B cell (primary cell): ENCODE measurements at regions not wholly inside any gene's neighbourhood (a gene's known extent, or its start where the extent isn't known, plus 50 kb on each side); places are given as distances from the start of the nearest gene placed in this dataset.

Experiments used
- ATAC-seq: fragments of 200-7000 bp; cut with Tn5 transposase; one replicate; pipeline ENCODE4 v1.10.0; 2021; ENCODE audit warnings: low read depth, mild to moderate bottlenecking, moderate number of reproducible peaks, moderate library complexity
- CTCF ChIA-PET: fragments of 350-600 bp; sonication (Branson Sonifier 250); formaldehyde crosslinking; loops from one replicate; lab custom pipeline; 2021; ENCODE audit warnings: antibody characterized with exemption, inconsistent platforms; lab: Charles Lee
- POLR2A ChIA-PET: fragments of 350-600 bp; sonication (Branson Sonifier 250); formaldehyde crosslinking; loops from one replicate; lab custom pipeline; 2021; ENCODE audit warnings: antibody characterized with exemption; lab: Charles Lee
- DNase-seq: peaks from one replicate; pipeline ENCODE4 v3.0.0; 2013
- H2AFZ ChIP-seq: 2 replicates; pipeline ENCODE4 v1.6.1; 2012; ENCODE audit warnings: mild to moderate bottlenecking, low read depth, low read length; ENCODE audit not compliant: insufficient read depth, poor library complexity, severe bottlenecking
- H3K27ac ChIP-seq, 2 donors: 1 replicate in 1 of 2; 2 replicates in 1 of 2; pipeline ENCODE4 v1.5.1; 2012 to 2013; ENCODE audit warnings: low read length in 2 of 2, mild to moderate bottlenecking in 2 of 2, moderate library complexity in 1 of 2
- H3K27me3 ChIP-seq, 4 experiments: fragments of 200-600 bp in 1 of 4; sonication (generic) in 1 of 4; replicated peaks in 1 of 4; 1 replicate in 2 of 4; 2 replicates in 2 of 4; pipeline versions ENCODE4 v1.6.1 to v1.7.0; 2013 to 2016; ENCODE audit warnings: low read length in 3 of 4, mild to moderate bottlenecking in 2 of 4, mixed read lengths in 1 of 4, moderate library complexity in 1 of 4; ENCODE audit not compliant: insufficient read depth in 4 of 4, control insufficient read depth in 3 of 4; ENCODE audit errors: control extremely low read depth in 1 of 4
- H3K36me3 ChIP-seq, 2 experiments: replicated peaks in 1 of 2; 1 replicate in 1 of 2; 2 replicates in 1 of 2; pipeline versions ENCODE4 v1.6.1 to v1.7.1; 2013; ENCODE audit warnings: low read length in 1 of 2; ENCODE audit not compliant: insufficient read depth in 2 of 2, control insufficient read depth in 1 of 2; ENCODE audit errors: control extremely low read depth in 1 of 2, extremely low read depth in 1 of 2
- H3K4me1 ChIP-seq, 2 donors: fragments of 200-600 bp in 1 of 2; sonication (generic) in 1 of 2; 1 replicate in 1 of 2; 2 replicates in 1 of 2; pipeline versions ENCODE4 v1.5.1 to v1.6.1; 2013 to 2017; ENCODE audit warnings: low read length in 2 of 2; ENCODE audit not compliant: control insufficient read depth in 2 of 2, insufficient read depth in 2 of 2
- H3K4me2 ChIP-seq: replicated peaks from 2 replicates; pipeline ENCODE3; 2012; ENCODE audit warnings: mild to moderate bottlenecking, low read depth, low read length; ENCODE audit not compliant: poor library complexity, severe bottlenecking
- H3K4me3 ChIP-seq, 5 experiments: fragments of 200-600 bp in 1 of 5; sonication (generic) in 1 of 5; 1 replicate in 3 of 5; 2 replicates in 2 of 5; pipeline versions ENCODE4 v1.5.1 to v1.7.0; 2011 to 2016; ENCODE audit warnings: low read length in 4 of 5, mild to moderate bottlenecking in 4 of 5, low read depth in 2 of 5, control low read depth in 1 of 5, moderate library complexity in 1 of 5; ENCODE audit not compliant: insufficient read depth in 1 of 5; ENCODE audit errors: control extremely low read depth in 1 of 5, extremely low read depth in 1 of 5
- H3K79me2 ChIP-seq: fragments of 200-600 bp; sonication (generic); one replicate; pipeline ENCODE4 v1.6.0; 2016; ENCODE audit warnings: low read length; ENCODE audit not compliant: control insufficient read depth, insufficient read depth
- H3K9ac ChIP-seq: fragments of 200-600 bp; sonication (generic); 2 replicates; pipeline ENCODE4 v1.6.1; 2017; ENCODE audit warnings: mild to moderate bottlenecking, low read length, moderate library complexity
- H3K9me3 ChIP-seq, 3 donors: one replicate each; pipeline versions ENCODE4 v1.6.1 to v1.7.1; 2013; ENCODE audit warnings: low read length in 2 of 3; ENCODE audit not compliant: control insufficient read depth in 2 of 3, insufficient read depth in 1 of 3; ENCODE audit errors: control extremely low read depth in 1 of 3
- H4K20me1 ChIP-seq: 2 replicates; pipeline ENCODE4 v1.6.0; 2012; ENCODE audit warnings: mild to moderate bottlenecking, low read length; ENCODE audit not compliant: insufficient read depth, control insufficient read depth, poor library complexity, severe bottlenecking
- H3K27ac Mint-ChIP-seq: one replicate; pipeline ENCODE4 v1.8.0; 2021; ENCODE audit warnings: mixed read lengths
- H3K27me3 Mint-ChIP-seq: one replicate; pipeline ENCODE4 v1.8.0; 2021; ENCODE audit warnings: mixed read lengths
- H3K4me1 Mint-ChIP-seq: one replicate; pipeline ENCODE4 v1.8.0; 2021; ENCODE audit warnings: mixed read lengths
- H3K4me3 Mint-ChIP-seq: one replicate; pipeline ENCODE4 v1.8.0; 2021; ENCODE audit warnings: mixed read lengths
- H3K9me3 Mint-ChIP-seq: one replicate; pipeline ENCODE4 v1.8.0; 2022; ENCODE audit warnings: mixed read lengths; ENCODE audit not compliant: insufficient read depth
- EZH2 ChIP-seq: IDR thresholded peaks from 2 replicates; pipeline ENCODE4 v1.6.1; 2012; ENCODE audit warnings: borderline replicate concordance, low read depth, mild to moderate bottlenecking, moderate library complexity, low read length; ENCODE audit not compliant: insufficient read depth, poor library complexity, severe bottlenecking
- WGBS: methylation state at CpG from one replicate; pipeline ENCODE4 v1.1.5; 2013; ENCODE audit warnings: missing lambda C conversion rate; ENCODE audit not compliant: insufficient coverage; 5-methylcytosine and 5-hydroxymethylcytosine counted together
- intact Hi-C: fragments of 100-400 bp; cut with micrococcal nuclease; formaldehyde crosslinking; loops from one replicate; pipeline ENCODE4 v1.10.0; 2022
- TF ChIP-seq, protein P1 (sequence below): fragments of 200-600 bp; IDR thresholded peaks from one replicate; pipeline ENCODE4 v1.8.0; 2022; ENCODE audit warnings: antibody characterized with exemption, mild to moderate bottlenecking

DNA sequence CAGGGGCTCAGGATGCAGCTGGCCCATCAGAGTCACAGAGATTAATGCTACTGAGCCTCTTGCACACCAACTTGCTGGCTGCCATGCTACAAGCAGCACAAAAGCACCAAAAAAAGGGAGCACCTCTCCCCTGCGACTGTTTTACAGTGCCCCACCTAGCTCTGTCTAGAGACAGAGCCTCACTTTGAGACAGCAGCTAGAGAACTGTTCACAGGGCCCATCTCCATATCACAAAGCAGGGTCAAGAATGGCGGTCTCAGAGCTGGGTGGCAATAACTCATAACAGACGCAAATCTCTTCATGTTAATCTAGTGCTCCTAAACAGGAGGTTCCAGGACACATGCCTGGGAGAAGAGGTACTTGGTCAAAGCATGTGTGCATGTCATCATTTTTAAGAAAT, 953.0 kb downstream of the DCDC2C start:
- Histone ChIP-seq H3K79me2 (no peaks in the 10 kb centered on the region), H2AFZ (no peak overlapping the region), H3K36me3 (no peaks in the 10 kb centered on the region), H3K4me2 (no peak overlapping the region), H3K9me3 (peaks cover 0 to 9% (median 0%) of the 10 kb centered on the region in 3 donors), H3K9ac (no peak overlapping the region), H3K27me3 (no peaks in the 10 kb centered on the region), H3K27ac (no peak overlapping the region), H3K4me3 (no peak overlapping the region), H4K20me1 (no peaks in the 10 kb centered on the region), H3K4me1 (no peaks in the 10 kb centered on the region)
- H3K27ac Mint-ChIP-seq, result no peak overlapping the region
- no peaks in the 10 kb centered on the region for H3K4me1 Mint-ChIP-seq
- no peaks in the 10 kb centered on the region for H3K27me3 Mint-ChIP-seq
- DNase-seq, result no peak
- intact Hi-C loops, result no loop called here
- ChIA-PET POLR2A (no interaction called here), CTCF (no interaction called here)
- WGBS, result 96% methylated on average over 3 of the region's 3 CpGs
- H3K4me3 Mint-ChIP-seq, result no peak overlapping the region
- TF ChIP-seq, protein P1, sequence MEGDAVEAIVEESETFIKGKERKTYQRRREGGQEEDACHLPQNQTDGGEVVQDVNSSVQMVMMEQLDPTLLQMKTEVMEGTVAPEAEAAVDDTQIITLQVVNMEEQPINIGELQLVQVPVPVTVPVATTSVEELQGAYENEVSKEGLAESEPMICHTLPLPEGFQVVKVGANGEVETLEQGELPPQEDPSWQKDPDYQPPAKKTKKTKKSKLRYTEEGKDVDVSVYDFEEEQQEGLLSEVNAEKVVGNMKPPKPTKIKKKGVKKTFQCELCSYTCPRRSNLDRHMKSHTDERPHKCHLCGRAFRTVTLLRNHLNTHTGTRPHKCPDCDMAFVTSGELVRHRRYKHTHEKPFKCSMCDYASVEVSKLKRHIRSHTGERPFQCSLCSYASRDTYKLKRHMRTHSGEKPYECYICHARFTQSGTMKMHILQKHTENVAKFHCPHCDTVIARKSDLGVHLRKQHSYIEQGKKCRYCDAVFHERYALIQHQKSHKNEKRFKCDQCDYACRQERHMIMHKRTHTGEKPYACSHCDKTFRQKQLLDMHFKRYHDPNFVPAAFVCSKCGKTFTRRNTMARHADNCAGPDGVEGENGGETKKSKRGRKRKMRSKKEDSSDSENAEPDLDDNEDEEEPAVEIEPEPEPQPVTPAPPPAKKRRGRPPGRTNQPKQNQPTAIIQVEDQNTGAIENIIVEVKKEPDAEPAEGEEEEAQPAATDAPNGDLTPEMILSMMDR, result no peak
- TF ChIP-seq EZH2, result no peak
- ATAC-seq, result no peak
- peaks cover 10% of the 10 kb centered on the region for H3K9me3 Mint-ChIP-seq

- H3K27me3 Mint-ChIP-seq, result no peaks in the 10 kb centered on the region
- intact Hi-C loops, result no loop called here
- H3K4me2 ChIP-seq, result no peak overlapping the region
These were observed 958.9 kb downstream of the DCDC2C start for GRCh38 chr2:4662161-4662779.

More at GRCh38 chr2:4662161-4662779, 958.9 kb downstream of the DCDC2C start:
- Mint-ChIP-seq H3K4me3 (no peak overlapping the region), H3K4me1 (no peaks in the 10 kb centered on the region), H3K27ac (no peak overlapping the region), H3K9me3 (peaks cover 5% of the 10 kb centered on the region)
- Histone ChIP-seq H3K27me3 (no peaks in the 10 kb centered on the region), H3K27ac (no peak overlapping the region), H3K9me3 (peaks cover 0 to 5% (median 0%) of the 10 kb centered on the region in 3 donors), H3K79me2 (no peaks in the 10 kb centered on the region), H4K20me1 (no peaks in the 10 kb centered on the region), H3K36me3 (no peaks in the 10 kb centered on the region), H3K4me1 (no peaks in the 10 kb centered on the region), H2AFZ (no peak overlapping the region), H3K9ac (no peak overlapping the region), H3K4me3 (no peak overlapping the region)
- no peak for DNase-seq
- ChIA-PET POLR2A (no interaction called here), CTCF (no interaction called here)
- no peak for TF ChIP-seq EZH2
- TF ChIP-seq, protein P1, result no peak
- ATAC-seq, result no peak
- WGBS, result 100% methylated on average over 2 of the region's 8 CpGs
